IPS DF 6.9 (cell line): ENCODE measurements at regions not wholly inside any gene's neighbourhood (a gene's known extent, or its start where the extent isn't known, plus 50 kb on each side); places are given as distances from the start of the nearest gene placed in this dataset.

Experiments
- DNase-seq: peaks from one replicate; pipeline ENCODE4 v3.0.0-alpha.2; 2013; ENCODE audit warnings: low read depth, low spot score
- H3K27ac ChIP-seq: one replicate; pipeline ENCODE4 v1.5.1; 2013; ENCODE audit warnings: low read length, control low read depth
- H3K27me3 ChIP-seq: 2 replicates; pipeline ENCODE4 v1.6.1; 2013; ENCODE audit warnings: mild to moderate bottlenecking, low read length; ENCODE audit not compliant: control insufficient read depth, insufficient read depth
- H3K36me3 ChIP-seq: 2 replicates; pipeline ENCODE4 v1.6.1; 2013; ENCODE audit warnings: low read length; ENCODE audit not compliant: control insufficient read depth, insufficient read depth
- H3K4me1 ChIP-seq: 2 replicates; pipeline ENCODE4 v1.6.1; 2013; ENCODE audit warnings: low read length; ENCODE audit not compliant: control insufficient read depth, insufficient read depth
- H3K4me3 ChIP-seq: 2 replicates; pipeline ENCODE4 v1.5.1; 2013; ENCODE audit warnings: mild to moderate bottlenecking, low read length
- H3K9me3 ChIP-seq: 2 replicates; pipeline ENCODE4 v1.6.1; 2013; ENCODE audit warnings: low read length, inconsistent platforms; ENCODE audit not compliant: control insufficient read depth, insufficient read depth
- WGBS: extraction: QIAGEN DNeasy Blood & Tissue Kit; methylation state at CpG from one replicate; pipeline ENCODE4 v1.1.7; 2013; ENCODE audit warnings: mixed read lengths, missing lambda C conversion rate; ENCODE audit not compliant: insufficient read length, insufficient coverage; 5-methylcytosine and 5-hydroxymethylcytosine counted together

GRCh38 chr15:88707771-88708654 lies 69.2 kb downstream of the ISG20 start:
- Histone ChIP-seq H3K4me1 (no peaks in the 10 kb centered on the region), H3K4me3 (no peak overlapping the region), H3K36me3 (no peaks in the 10 kb centered on the region), H3K9me3 (no peaks in the 10 kb centered on the region), H3K27ac (no peak overlapping the region), H3K27me3 (peaks cover 7% of the 10 kb centered on the region; the same call in 1 of the 2 replicates)
- no peak for DNase-seq
- no CpG with 5 or more reads among the region's 8 CpGs for WGBS

GRCh38 chr15:88708655-88709054 lies 69.8 kb downstream of the ISG20 start:
- Histone ChIP-seq H3K4me1 (no peaks in the 10 kb centered on the region), H3K27ac (no peak overlapping the region), H3K36me3 (no peaks in the 10 kb centered on the region), H3K27me3 (peaks cover 7% of the 10 kb centered on the region; the same call in 1 of the 2 replicates), H3K9me3 (no peaks in the 10 kb centered on the region), H3K4me3 (no peak overlapping the region)
- no CpG with 5 or more reads among the region's 8 CpGs for WGBS
- no peak for DNase-seq

DNA sequence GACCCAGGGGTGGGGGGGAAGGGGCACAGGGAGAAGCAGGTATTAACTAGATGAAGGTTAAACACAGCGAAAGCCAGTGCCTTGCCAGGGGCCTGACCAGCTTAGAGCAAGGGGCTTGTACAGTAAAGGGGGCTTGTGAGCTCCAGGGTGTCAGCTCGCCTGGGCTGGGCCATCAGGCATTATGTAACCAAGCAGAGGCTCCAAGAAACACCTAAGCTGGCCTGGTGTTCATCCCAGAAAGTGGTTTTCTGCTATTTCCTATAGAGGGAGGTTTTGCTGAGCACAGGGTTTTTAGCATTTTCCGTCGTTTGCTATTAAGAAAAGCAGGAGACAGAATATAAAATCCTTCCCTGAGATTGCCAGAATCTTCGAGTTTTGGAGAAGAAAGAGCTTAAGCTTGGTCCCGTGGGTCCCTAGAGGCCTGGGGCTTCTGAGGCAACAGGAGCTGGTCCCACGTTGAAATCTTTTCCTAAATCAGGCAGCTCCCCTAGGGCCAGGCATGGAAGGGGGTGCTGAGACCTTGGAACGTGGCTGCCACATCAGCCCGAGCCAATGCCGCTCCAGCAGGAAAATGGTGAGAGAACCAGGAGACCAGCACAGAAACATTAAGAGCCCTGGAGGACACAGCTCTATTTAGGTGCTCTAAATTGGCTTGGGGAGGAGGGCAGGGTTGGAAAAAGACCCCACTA lies 71.4 kb downstream of the ISG20 start:
- no peaks in the 10 kb centered on the region for H3K4me1 ChIP-seq
- H3K9me3 ChIP-seq: no peaks in the 10 kb centered on the region
- H3K27ac ChIP-seq: no peak overlapping the region
- H3K36me3 ChIP-seq: no peaks in the 10 kb centered on the region
- no CpG with 5 or more reads among the region's 10 CpGs for WGBS
- H3K27me3 ChIP-seq: peaks cover 5% of the 10 kb centered on the region; the same call in 1 of the 2 replicates
- no peak overlapping the region for H3K4me3 ChIP-seq
- DNase-seq: no peak

GRCh38 chr15:88711806-88712205 lies 73.0 kb downstream of the ISG20 start:
- no peak for DNase-seq
- Histone ChIP-seq H3K4me1 (no peaks in the 10 kb centered on the region), H3K4me3 (no peak overlapping the region), H3K27ac (no peak overlapping the region), H3K27me3 (no peaks in the 10 kb centered on the region), H3K36me3 (no peaks in the 10 kb centered on the region), H3K9me3 (no peaks in the 10 kb centered on the region)
- no CpG with 5 or more reads among the region's 4 CpGs for WGBS

DNA sequence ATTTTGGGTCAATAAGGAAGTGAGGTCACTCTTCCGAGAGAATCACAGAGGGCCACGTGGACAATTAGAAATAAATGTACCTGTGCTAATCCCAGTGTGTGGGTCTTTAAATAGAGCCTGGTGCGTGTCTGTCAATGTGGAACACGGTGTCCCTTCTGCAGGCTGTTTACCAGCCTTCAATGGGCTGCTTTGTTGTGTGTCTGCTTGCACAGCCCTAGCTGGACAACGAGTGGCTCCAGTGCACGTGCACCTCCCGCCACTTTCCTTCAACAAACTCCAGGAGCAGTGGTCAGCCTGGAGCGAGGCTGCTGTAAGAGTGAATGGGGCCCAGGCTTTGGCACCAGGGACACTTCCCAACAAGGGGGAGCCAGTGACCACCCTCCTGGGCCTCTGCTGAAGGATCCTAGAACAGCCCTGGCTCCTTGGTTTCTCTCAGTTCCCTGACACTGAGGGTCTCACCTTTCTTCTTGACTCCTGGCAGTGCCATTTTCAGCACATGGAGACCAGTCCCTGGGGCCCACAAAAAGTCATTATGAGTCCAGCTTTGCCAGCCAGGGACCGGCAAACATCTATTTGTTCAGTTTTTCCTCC lies 76.1 kb downstream of the ISG20 start:
- WGBS: no CpG with 5 or more reads among the region's 9 CpGs
- no peaks in the 10 kb centered on the region for H3K27me3 ChIP-seq
- DNase-seq: no peak

DNA sequence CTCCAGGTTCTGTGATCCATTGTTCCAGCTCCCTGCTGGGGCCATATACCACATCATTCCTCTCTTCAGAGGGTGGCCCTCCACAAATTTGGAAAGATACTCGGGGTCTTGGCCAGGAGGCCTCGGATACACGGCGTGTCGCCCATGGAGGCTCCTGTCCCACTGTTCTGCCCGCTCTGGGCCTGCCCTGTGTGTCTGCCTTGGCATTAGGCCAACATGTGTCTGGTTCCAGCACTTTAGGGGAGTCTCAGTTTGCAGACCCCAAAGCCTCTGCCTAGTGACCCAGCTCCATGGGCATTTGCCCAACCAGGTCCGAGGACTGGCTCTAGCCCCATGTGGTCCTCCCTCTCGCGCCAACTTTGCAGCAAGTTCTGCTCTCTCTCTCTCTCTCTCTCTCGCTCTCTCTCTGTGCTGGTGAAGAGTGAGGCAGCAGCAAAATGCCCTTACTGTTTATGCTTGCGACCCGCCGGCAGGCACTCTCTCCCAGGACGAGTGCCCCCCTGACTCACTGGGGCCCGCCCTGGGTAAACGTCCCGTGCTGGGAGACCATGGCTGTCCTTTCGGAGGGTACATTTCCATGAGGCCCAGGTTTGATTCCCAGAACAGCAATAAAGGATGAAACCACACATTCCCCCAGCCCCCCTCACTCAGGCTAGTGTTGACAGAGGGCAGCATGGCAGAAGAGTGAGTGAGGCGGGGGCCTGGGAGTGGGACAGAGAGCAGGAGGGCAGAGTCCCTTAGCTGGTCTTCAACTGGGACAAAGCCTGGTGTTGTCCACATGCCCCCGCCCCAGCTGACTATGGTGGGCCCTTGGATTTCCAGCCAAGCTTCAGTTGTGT lies 77.9 kb downstream of the ISG20 start:
- Histone ChIP-seq H3K27me3 (no peaks in the 10 kb centered on the region), H3K4me3 (no peak overlapping the region)
- no CpG with 5 or more reads among the region's 20 CpGs for WGBS

More for the DNA sequence above, 76.1 kb downstream of the ISG20 start:
- Histone ChIP-seq H3K36me3 (no peaks in the 10 kb centered on the region), H3K4me1 (no peaks in the 10 kb centered on the region), H3K27ac (no peak overlapping the region), H3K9me3 (no peaks in the 10 kb centered on the region), H3K4me3 (no peak overlapping the region)

DNA sequence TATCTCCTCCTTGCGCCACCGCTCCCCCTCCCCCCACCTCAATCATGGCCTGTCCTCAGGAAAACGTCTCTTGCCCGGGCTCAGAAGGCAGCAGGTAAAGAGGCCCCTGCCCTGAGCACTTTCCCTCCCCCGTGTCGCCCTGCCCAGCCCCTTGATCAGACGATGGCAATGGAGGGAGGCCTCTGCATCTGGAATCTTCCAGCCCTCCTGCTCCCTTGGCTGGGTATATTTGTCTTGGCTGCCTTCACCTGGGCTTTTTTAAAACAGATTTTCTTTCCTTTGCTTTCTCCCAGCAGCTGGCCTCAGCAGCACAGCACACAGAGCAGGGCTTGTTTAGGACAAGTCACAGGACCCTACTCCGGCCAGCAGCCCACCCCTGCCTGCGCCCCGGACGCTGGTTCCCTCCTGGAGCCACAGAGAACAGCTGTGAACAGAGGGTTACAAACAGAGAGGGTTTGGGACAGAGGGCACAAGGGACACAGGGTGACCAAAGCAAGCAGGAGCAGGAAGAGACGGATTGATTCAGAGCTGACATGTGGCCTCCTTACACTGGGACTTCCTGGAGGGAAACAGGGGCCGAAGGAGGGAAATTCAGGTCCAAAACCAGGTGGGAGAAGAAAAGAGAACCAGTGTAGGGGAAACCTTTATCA lies 78.7 kb downstream of the ISG20 start:
- DNase-seq: no peak

More for the DNA sequence above, 77.9 kb downstream of the ISG20 start:
- no peaks in the 10 kb centered on the region for H3K4me1 ChIP-seq
- H3K36me3 ChIP-seq: no peaks in the 10 kb centered on the region
- H3K9me3 ChIP-seq: no peaks in the 10 kb centered on the region
- no peak for DNase-seq
- no peak overlapping the region for H3K27ac ChIP-seq

DNA sequence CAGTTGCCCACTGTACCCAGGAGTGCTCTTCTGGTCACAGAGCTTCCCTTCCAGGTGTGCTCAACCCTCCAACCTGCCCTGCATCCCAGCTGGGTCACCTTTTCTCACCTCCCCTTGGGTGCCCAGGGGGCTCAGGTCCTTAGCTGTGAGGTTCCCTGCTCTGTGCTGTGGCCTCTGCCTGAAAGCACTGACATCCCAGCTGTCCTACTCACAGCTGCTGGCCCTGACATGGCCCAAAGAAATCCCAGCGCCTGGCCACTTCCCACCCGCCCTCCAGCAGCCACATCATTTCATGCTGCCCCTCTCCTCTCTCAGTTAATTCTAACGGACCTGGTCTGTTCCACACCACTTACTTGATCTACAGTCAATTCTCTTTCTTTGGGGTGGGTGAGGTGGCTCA lies 79.9 kb downstream of the ISG20 start:
- H3K4me1 ChIP-seq: no peaks in the 10 kb centered on the region
- no peak for DNase-seq
- no peaks in the 10 kb centered on the region for H3K9me3 ChIP-seq
- no peak overlapping the region for H3K4me3 ChIP-seq
- H3K27ac ChIP-seq: no peak overlapping the region
- H3K27me3 ChIP-seq: no peaks in the 10 kb centered on the region
- no CpG with 5 or more reads among the region's 3 CpGs for whole genome bisulfite sequencing
- no peaks in the 10 kb centered on the region for H3K36me3 ChIP-seq

More for the DNA sequence above, 78.7 kb downstream of the ISG20 start:
- no peaks in the 10 kb centered on the region for H3K9me3 ChIP-seq
- no peak overlapping the region for H3K27ac ChIP-seq
- no peak overlapping the region for H3K4me3 ChIP-seq
- H3K27me3 ChIP-seq: no peaks in the 10 kb centered on the region
- H3K4me1 ChIP-seq: no peaks in the 10 kb centered on the region
- no CpG with 5 or more reads among the region's 13 CpGs for WGBS
- H3K36me3 ChIP-seq: no peaks in the 10 kb centered on the region

DNA sequence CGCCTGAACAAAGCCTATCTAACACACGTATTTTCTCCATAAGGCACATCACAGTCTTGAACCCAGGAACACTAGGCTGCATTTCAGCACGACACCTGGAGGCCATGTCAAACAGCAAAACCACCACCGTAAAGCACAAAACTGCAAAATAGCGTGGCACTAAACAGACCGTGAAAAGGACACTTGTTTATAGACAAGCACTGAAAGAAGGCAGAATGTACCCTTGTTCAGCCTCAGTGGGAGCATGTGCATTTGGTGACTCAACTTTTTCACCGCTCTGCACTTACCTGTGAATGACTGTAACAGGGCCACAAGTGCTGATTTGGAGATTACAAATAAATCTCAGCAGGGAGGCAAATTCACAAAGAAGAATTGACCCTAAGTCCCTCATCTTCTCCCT lies 80.8 kb downstream of the ISG20 start:
- no CpG with 5 or more reads among the region's 7 CpGs for WGBS
- Histone ChIP-seq H3K4me1 (no peaks in the 10 kb centered on the region), H3K27me3 (no peaks in the 10 kb centered on the region), H3K36me3 (no peaks in the 10 kb centered on the region), H3K27ac (no peak overlapping the region), H3K4me3 (no peak overlapping the region), H3K9me3 (no peaks in the 10 kb centered on the region)
- DNase-seq: no peak
